Panc1 (cell line): ENCODE measurements at regions not wholly inside any gene's neighbourhood (a gene's known extent, or its start where the extent isn't known, plus 50 kb on each side); places are given as distances from the start of the nearest gene placed in this dataset.

Source experiments
- ATAC-seq: fragments of 200-7000 bp; cut with Tn5 transposase; 2 replicates; pipeline ENCODE4 v1.9.1; 2020; ENCODE audit warnings: mild to moderate bottlenecking, moderate library complexity
- BruUV-seq: library from RNA; stranded (reverse); fragments of 400-500 nt; replicated peaks from 2 replicates; lab custom pipeline; 2021; lab: Mats Ljungman, UMichigan
- CTCF ChIA-PET: fragments of 300-600 bp; sonication (Branson Sonifier 250); formaldehyde crosslinking; loops from one replicate; lab custom pipeline; 2022; ENCODE audit warnings: antibody characterized with exemption; lab: Charles Lee
- POLR2A ChIA-PET: fragments of 300-600 bp; sonication (Branson Sonifier 250); formaldehyde crosslinking; loops from one replicate; lab custom pipeline; 2022; ENCODE audit warnings: antibody characterized with exemption; lab: Charles Lee
- DNase-seq: peaks from one replicate; pipeline ENCODE4 v3.0.0-alpha.2; 2010; ENCODE audit warnings: low read depth, low spot score
- H3K27ac ChIP-seq: 2 replicates; pipeline ENCODE4 v1.5.1; 2011; ENCODE audit warnings: mild to moderate bottlenecking, low read length, inconsistent platforms
- H3K27me3 ChIP-seq: fragments of 200-500 bp; sonication (Bioruptor generic); 2 replicates; pipeline ENCODE4 v1.6.0; 2014; ENCODE audit warnings: low read length, inconsistent platforms; ENCODE audit not compliant: control insufficient read depth, insufficient read depth
- H3K36me3 ChIP-seq: fragments of 200-500 bp; sonication (Bioruptor generic); 2 replicates; pipeline ENCODE4 v1.5.1; 2014; ENCODE audit warnings: inconsistent platforms, mild to moderate bottlenecking, low read length, moderate library complexity; ENCODE audit not compliant: control insufficient read depth, insufficient read depth
- H3K4me1 ChIP-seq: 2 replicates; pipeline ENCODE4 v1.5.1; 2011; ENCODE audit warnings: inconsistent platforms, mild to moderate bottlenecking, low read length, moderate library complexity; ENCODE audit not compliant: control insufficient read depth, insufficient read depth
- H3K4me3 ChIP-seq, 2 experiments: 2 replicates each; pipeline ENCODE4 v1.5.1; 2011 to 2012; ENCODE audit warnings: low read depth in 2 of 2, low read length in 2 of 2, mild to moderate bottlenecking in 2 of 2, inconsistent platforms in 1 of 2, moderate library complexity in 1 of 2
- H3K9me3 ChIP-seq: fragments of 200-500 bp; sonication (Bioruptor generic); 2 replicates; pipeline ENCODE4 v1.5.1; 2014; ENCODE audit warnings: low read depth, mild to moderate bottlenecking, inconsistent platforms, low read length, moderate library complexity; ENCODE audit not compliant: control insufficient read depth, insufficient read depth
- POLR2AphosphoS5 ChIP-seq: IDR thresholded peaks from 2 replicates; pipeline ENCODE4 v1.6.1; 2012; ENCODE audit warnings: mild to moderate bottlenecking, low read depth, low read length, moderate library complexity
- REST ChIP-seq, 2 experiments: IDR thresholded peaks; 2 replicates each; pipeline ENCODE4 v1.6.1; 2011 to 2012; ENCODE audit warnings: low read depth in 2 of 2, control low read depth in 1 of 2, low read length in 1 of 2, mild to moderate bottlenecking in 1 of 2, moderate library complexity in 1 of 2; ENCODE audit not compliant: insufficient read depth in 1 of 2
- SIN3A ChIP-seq: IDR thresholded peaks from 2 replicates; pipeline ENCODE4 v1.6.1; 2012; ENCODE audit warnings: low read depth, mild to moderate bottlenecking, low read length, moderate library complexity, borderline replicate concordance; ENCODE audit not compliant: insufficient read depth
- TCF7L2 ChIP-seq: IDR thresholded peaks from 2 replicates; pipeline ENCODE4 v1.6.1; 2011; ENCODE audit warnings: mild to moderate bottlenecking, low read depth, low read length, inconsistent platforms
- in situ Hi-C: cut with HindIII; loops from 2 replicates; pipeline ENCODE4 v1.10.0; 2016; ENCODE audit warnings: low sequenced_read_pairs, low pct_unique_long_range_greater_than_20kb
- intact Hi-C: fragments of 100-400 bp; cut with micrococcal nuclease; formaldehyde crosslinking; loops from one replicate; pipeline ENCODE4 v1.10.0; 2022; ENCODE audit not compliant: unreplicated experiment
- TF ChIP-seq, protein P1 (sequence below): fragments of 450-650 bp; IDR thresholded peaks from 2 replicates; pipeline ENCODE4 v1.5.1; 2017; ENCODE audit warnings: mild to moderate bottlenecking

- Histone ChIP-seq H3K4me3 (no peak overlapping the region), H3K27me3 (no peaks in the 10 kb centered on the region), H3K27ac (no peak overlapping the region), H3K4me1 (no peaks in the 10 kb centered on the region; the same call in 1 of the 2 replicates), H3K9me3 (no peaks in the 10 kb centered on the region), H3K36me3 (no peaks in the 10 kb centered on the region)
- BruUV-seq = no TSS peak
- TF ChIP-seq TCF7L2 (no peak), POLR2AphosphoS5 (no peak), REST (IDR thresholded peaks at IDR 0.05; ENCODE audit: insufficient read depth in 1 of 2, low read depth in 2 of 2, low read length in 1 of 2) (no peak), SIN3A (no peak)
- TF ChIP-seq, protein P1, sequence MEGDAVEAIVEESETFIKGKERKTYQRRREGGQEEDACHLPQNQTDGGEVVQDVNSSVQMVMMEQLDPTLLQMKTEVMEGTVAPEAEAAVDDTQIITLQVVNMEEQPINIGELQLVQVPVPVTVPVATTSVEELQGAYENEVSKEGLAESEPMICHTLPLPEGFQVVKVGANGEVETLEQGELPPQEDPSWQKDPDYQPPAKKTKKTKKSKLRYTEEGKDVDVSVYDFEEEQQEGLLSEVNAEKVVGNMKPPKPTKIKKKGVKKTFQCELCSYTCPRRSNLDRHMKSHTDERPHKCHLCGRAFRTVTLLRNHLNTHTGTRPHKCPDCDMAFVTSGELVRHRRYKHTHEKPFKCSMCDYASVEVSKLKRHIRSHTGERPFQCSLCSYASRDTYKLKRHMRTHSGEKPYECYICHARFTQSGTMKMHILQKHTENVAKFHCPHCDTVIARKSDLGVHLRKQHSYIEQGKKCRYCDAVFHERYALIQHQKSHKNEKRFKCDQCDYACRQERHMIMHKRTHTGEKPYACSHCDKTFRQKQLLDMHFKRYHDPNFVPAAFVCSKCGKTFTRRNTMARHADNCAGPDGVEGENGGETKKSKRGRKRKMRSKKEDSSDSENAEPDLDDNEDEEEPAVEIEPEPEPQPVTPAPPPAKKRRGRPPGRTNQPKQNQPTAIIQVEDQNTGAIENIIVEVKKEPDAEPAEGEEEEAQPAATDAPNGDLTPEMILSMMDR = no peak
- in situ Hi-C loops (no loop called here), intact Hi-C loops (no loop called here)
- ChIA-PET CTCF (no interaction called here), POLR2A (no interaction called here)
- no peak for DNase-seq
- ATAC-seq = no peak
These were observed 107.4 kb downstream of the RPS29 start for GRCh38 chr14:49478784-49479183.

GRCh38 chr14:49467091-49467490, 119.1 kb downstream of the RPS29 start:
- no peak for TF ChIP-seq POLR2AphosphoS5
- TF ChIP-seq TCF7L2 = no peak
- TF ChIP-seq, protein P1 = no peak
- TF ChIP-seq REST (IDR thresholded peaks at IDR 0.05; ENCODE audit: insufficient read depth in 1 of 2, low read depth in 2 of 2, low read length in 1 of 2) = no peak
- no peak for TF ChIP-seq SIN3A
- H3K27me3 ChIP-seq = peaks cover 2% of the 10 kb centered on the region; the same call in 1 of the 2 replicates
- H3K36me3 ChIP-seq = no peaks in the 10 kb centered on the region
- no peak overlapping the region for H3K4me3 ChIP-seq
- ChIA-PET CTCF (no interaction called here), POLR2A (no interaction called here)
- H3K4me1 ChIP-seq = no peaks in the 10 kb centered on the region
- intact Hi-C loops = no loop called here
- H3K9me3 ChIP-seq = no peaks in the 10 kb centered on the region
- no TSS peak for BruUV-seq
- ATAC-seq (no peak), DNase-seq (no peak)
- in situ Hi-C loops = no loop called here
- H3K27ac ChIP-seq = no peak overlapping the region
